ENCODE measurements at regions not wholly inside any gene's neighbourhood (a gene's known extent, or its start where the extent isn't known, plus 50 kb on each side); places are given as distances from the start of the nearest gene placed in this dataset.

GRCh38 chr1:229817936-229818335 lies 191.9 kb downstream of the URB2 start:
- DNase-seq: no peak
- H3K4me1 ChIP-seq: peaks cover 0 to 12% (median 7%) of the 10 kb centered on the region in 4 donors
- H3K27me3 ChIP-seq: no peaks in the 10 kb centered on the region
- H3K4me3 ChIP-seq: no peak overlapping the region
- no peaks in the 10 kb centered on the region for H3K9me3 ChIP-seq
- TF ChIP-seq, protein P1, sequence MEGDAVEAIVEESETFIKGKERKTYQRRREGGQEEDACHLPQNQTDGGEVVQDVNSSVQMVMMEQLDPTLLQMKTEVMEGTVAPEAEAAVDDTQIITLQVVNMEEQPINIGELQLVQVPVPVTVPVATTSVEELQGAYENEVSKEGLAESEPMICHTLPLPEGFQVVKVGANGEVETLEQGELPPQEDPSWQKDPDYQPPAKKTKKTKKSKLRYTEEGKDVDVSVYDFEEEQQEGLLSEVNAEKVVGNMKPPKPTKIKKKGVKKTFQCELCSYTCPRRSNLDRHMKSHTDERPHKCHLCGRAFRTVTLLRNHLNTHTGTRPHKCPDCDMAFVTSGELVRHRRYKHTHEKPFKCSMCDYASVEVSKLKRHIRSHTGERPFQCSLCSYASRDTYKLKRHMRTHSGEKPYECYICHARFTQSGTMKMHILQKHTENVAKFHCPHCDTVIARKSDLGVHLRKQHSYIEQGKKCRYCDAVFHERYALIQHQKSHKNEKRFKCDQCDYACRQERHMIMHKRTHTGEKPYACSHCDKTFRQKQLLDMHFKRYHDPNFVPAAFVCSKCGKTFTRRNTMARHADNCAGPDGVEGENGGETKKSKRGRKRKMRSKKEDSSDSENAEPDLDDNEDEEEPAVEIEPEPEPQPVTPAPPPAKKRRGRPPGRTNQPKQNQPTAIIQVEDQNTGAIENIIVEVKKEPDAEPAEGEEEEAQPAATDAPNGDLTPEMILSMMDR (IDR thresholded peaks at IDR 0.05): no peak
- no peak overlapping the region for H3K27ac ChIP-seq
- H3K36me3 ChIP-seq: no peaks in the 10 kb centered on the region
- intact Hi-C loops (cut with DNase I; ENCODE audit: low total_unique reads): no loop called here

GRCh38 chr1:229819091-229819490 lies 193.0 kb downstream of the URB2 start:
- intact Hi-C loops (cut with DNase I; ENCODE audit: low total_unique reads): no loop called here
- H3K9me3 ChIP-seq: no peaks in the 10 kb centered on the region
- no peak overlapping the region for H3K27ac ChIP-seq
- H3K27me3 ChIP-seq: no peaks in the 10 kb centered on the region
- H3K4me1 ChIP-seq: peaks cover 0 to 12% (median 7%) of the 10 kb centered on the region in 4 donors
- no peaks in the 10 kb centered on the region for H3K36me3 ChIP-seq
- TF ChIP-seq, protein P1 (IDR thresholded peaks at IDR 0.05): no peak
- no peak overlapping the region for H3K4me3 ChIP-seq
- no peak for DNase-seq

GRCh38 chr1:229822026-229822425 lies 196.0 kb downstream of the URB2 start:
- no peak for DNase-seq
- no peak overlapping the region for H3K4me3 ChIP-seq
- intact Hi-C loops (cut with DNase I; ENCODE audit: low total_unique reads): no loop called here
- TF ChIP-seq, protein P1 (IDR thresholded peaks at IDR 0.05): no peak
- no peaks in the 10 kb centered on the region for H3K27me3 ChIP-seq
- no peaks in the 10 kb centered on the region for H3K36me3 ChIP-seq
- peaks cover 0 to 12% (median 7%) of the 10 kb centered on the region in 4 donors for H3K4me1 ChIP-seq
- no peak overlapping the region for H3K27ac ChIP-seq
- no peaks in the 10 kb centered on the region for H3K9me3 ChIP-seq

DNA sequence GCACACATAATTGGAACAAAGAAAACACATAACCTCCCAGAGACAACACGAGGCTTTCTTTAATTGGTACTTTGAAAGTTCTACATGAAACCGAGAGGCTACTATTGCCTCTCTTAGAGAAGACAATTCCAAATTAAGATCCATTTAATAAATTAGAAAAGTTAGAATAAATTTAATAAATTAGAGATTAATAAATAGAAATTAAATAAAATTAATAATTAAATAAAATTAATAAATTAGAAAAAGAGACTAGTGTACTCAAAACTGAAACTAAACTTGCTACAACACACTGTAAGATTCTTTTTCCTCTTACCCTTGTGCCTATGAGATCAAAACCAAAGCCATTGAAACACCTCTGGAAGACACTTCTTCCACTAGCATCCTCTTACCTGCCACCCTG lies 199.0 kb downstream of the URB2 start:
- intact Hi-C loops (cut with DNase I; ENCODE audit: low total_unique reads): no loop called here
- Histone ChIP-seq H3K4me1 (peaks cover 0 to 38% (median 13%) of the 10 kb centered on the region in 4 donors), H3K27ac (no peak overlapping the region), H3K4me3 (no peak overlapping the region), H3K27me3 (no peaks in the 10 kb centered on the region), H3K9me3 (no peaks in the 10 kb centered on the region), H3K36me3 (no peaks in the 10 kb centered on the region)
- no peak for DNase-seq
- TF ChIP-seq, protein P1 (IDR thresholded peaks at IDR 0.05): no peak

DNA sequence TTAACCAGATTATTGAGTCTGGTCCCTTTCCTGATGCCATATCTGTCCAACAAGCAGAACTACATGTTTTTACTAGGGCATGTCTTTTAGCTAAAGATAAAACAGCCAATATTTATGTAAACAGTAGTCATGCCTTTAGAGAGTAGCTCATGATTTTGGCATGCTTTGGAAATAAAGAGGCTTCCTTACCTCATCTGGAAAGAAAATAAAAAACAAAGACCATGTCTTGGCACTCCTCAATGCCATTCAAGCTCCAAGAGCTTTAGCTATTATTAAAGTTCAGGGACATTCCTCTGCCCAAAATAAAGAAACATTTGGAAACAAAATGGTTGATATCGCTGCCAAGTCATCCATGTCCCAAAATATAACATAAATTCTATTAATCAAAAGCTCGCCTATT lies 202.4 kb downstream of the URB2 start:
- H3K36me3 ChIP-seq: no peaks in the 10 kb centered on the region
- no peak for DNase-seq
- intact Hi-C loops (cut with DNase I; ENCODE audit: low total_unique reads): no loop called here
- no peak overlapping the region for H3K4me3 ChIP-seq
- H3K4me1 ChIP-seq: peaks cover 0 to 28% (median 7%) of the 10 kb centered on the region in 4 donors
- TF ChIP-seq, protein P1 (IDR thresholded peaks at IDR 0.05): no peak
- no peaks in the 10 kb centered on the region for H3K27me3 ChIP-seq
- no peaks in the 10 kb centered on the region for H3K9me3 ChIP-seq
- H3K27ac ChIP-seq: peak overlapping the region; percentile 54 to 60

DNA sequence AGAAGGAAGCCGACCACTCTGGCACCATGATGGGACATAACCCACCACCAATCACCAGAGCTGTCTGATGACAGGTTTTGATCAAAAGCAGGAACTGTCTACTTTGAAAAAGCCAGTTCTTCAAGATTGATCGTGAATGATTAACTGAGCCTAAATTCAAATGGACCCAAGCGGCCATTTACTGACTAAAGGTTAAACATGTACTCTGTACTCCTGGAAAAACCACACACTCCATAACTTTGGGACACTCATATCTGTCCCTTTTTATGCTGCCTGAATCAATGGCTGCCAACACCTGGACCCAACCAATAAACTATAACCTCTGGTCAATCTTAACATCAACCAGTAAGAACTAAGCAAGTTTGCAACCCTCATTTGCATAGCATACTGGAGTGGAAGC lies 206.6 kb downstream of the URB2 start:
- no peak overlapping the region for H3K4me3 ChIP-seq
- intact Hi-C loops (cut with DNase I; ENCODE audit: low total_unique reads): no loop called here
- H3K27me3 ChIP-seq: no peaks in the 10 kb centered on the region
- H3K36me3 ChIP-seq: no peaks in the 10 kb centered on the region
- no peak for DNase-seq
- H3K9me3 ChIP-seq: no peaks in the 10 kb centered on the region
- TF ChIP-seq, protein P1 (IDR thresholded peaks at IDR 0.05): no peak
- peaks cover 0 to 25% (median 7%) of the 10 kb centered on the region in 4 donors for H3K4me1 ChIP-seq
- H3K27ac ChIP-seq: no peak overlapping the region
